K562 (cell line): ENCODE measurements at regions not wholly inside any gene's neighbourhood (a gene's known extent, or its start where the extent isn't known, plus 50 kb on each side); places are given as distances from the start of the nearest gene placed in this dataset.

ENCODE experiments used
- ATAC-seq: fragments of 200-7000 bp; cut with Tn5 transposase; 3 replicates; pipeline ENCODE4 v1.9.1; 2020; ENCODE audit warnings: moderate library complexity
- BruUV-seq: library from RNA; stranded (reverse); fragments of 400-500 nt; replicated peaks from 2 replicates; lab custom pipeline; 2021; lab: Mats Ljungman, UMichigan
- CTCF ChIA-PET: fragments of 300-600 bp; formaldehyde crosslinking; extraction: SDS; loops from one replicate; lab custom pipeline; 2021; ENCODE audit warnings: low intra/inter-chr PET ratio; lab: Yijun Ruan, JAX
- POLR2A ChIA-PET: fragments of 300-600, 350-650 bp; sonication (Branson Sonifier 250); formaldehyde crosslinking; extraction: SDS; loops from one replicate; lab custom pipeline; 2021; ENCODE audit warnings: antibody characterized with exemption, inconsistent platforms; lab: Yijun Ruan, JAX
- DNase-seq, 4 experiments: peaks; one replicate each; pipeline versions ENCODE4 v3.0.0 to v3.0.0-alpha.2; 2011 to 2018; ENCODE audit warnings: low spot score in 3 of 4, mixed read lengths in 3 of 4; ENCODE audit errors: extremely low read depth in 1 of 4
- FAIRE-seq: peaks from 2 replicates; lab custom pipeline; 2011; peaks lifted over from hg19 to GRCh38; lab: Jason Lieb, UNC
- H2AFZ ChIP-seq: 2 replicates; pipeline ENCODE4 v1.6.0; 2011; ENCODE audit warnings: low read depth, low read length, control low read depth, inconsistent platforms
- H3K27ac ChIP-seq: fragments of 200-600 bp; 3 replicates; pipeline ENCODE4 v1.8.0; 2011; ENCODE audit warnings: low read depth, mild to moderate bottlenecking, control low read depth, inconsistent platforms, low read length, moderate library complexity, mixed read lengths; ENCODE audit errors: extremely low read depth
- H3K27me3 ChIP-seq, 2 experiments: fragments of 300-600 bp in 1 of 2; 2 replicates in 1 of 2; 3 replicates in 1 of 2; pipeline versions ENCODE4 v1.6.0 to v1.8.0; 2011; ENCODE audit warnings: inconsistent platforms in 2 of 2, low read length in 2 of 2, mild to moderate bottlenecking in 1 of 2, mixed read lengths in 1 of 2, moderate library complexity in 1 of 2; ENCODE audit not compliant: control insufficient read depth in 2 of 2, insufficient read depth in 2 of 2
- H3K36me3 ChIP-seq: fragments of 300-600 bp; 3 replicates; pipeline ENCODE4 v1.8.0; 2011; ENCODE audit warnings: mild to moderate bottlenecking, low read length, inconsistent platforms; ENCODE audit not compliant: control insufficient read depth, insufficient read depth
- H3K4me1 ChIP-seq, 2 experiments: fragments of 200-600 bp in 1 of 2; replicated peaks in 1 of 2; 2 replicates in 1 of 2; 3 replicates in 1 of 2; pipeline versions ENCODE4 v1.5.1 to v1.8.0; 2011; ENCODE audit warnings: inconsistent platforms in 2 of 2, low read length in 2 of 2, mild to moderate bottlenecking in 1 of 2, mixed read lengths in 1 of 2, moderate library complexity in 1 of 2; ENCODE audit not compliant: control insufficient read depth in 2 of 2, insufficient read depth in 2 of 2
- H3K4me2 ChIP-seq: 2 replicates; pipeline ENCODE4 v1.6.1; 2011; ENCODE audit warnings: low read length, control low read depth, inconsistent platforms, mixed read lengths; ENCODE audit not compliant: insufficient read depth
- H3K4me3 ChIP-seq: fragments of 200-600 bp; sonication (generic), shearing (Covaris generic); 2 replicates; pipeline ENCODE4 v1.5.1; 2016; ENCODE audit warnings: control low read depth, inconsistent platforms
- H3K79me2 ChIP-seq: fragments of 200-600 bp; 3 replicates; pipeline ENCODE4 v1.8.0; 2011; ENCODE audit warnings: low read length, inconsistent platforms; ENCODE audit not compliant: control insufficient read depth, insufficient read depth
- H3K9ac ChIP-seq, 2 experiments: 2 replicates each; pipeline versions ENCODE4 v1.6.0 to v1.6.1; 2011; ENCODE audit warnings: low read depth in 2 of 2, low read length in 2 of 2, control low read depth in 1 of 2, inconsistent platforms in 1 of 2, mild to moderate bottlenecking in 1 of 2, mixed read lengths in 1 of 2; ENCODE audit not compliant: insufficient read depth in 1 of 2
- H3K9me1 ChIP-seq: one replicate; pipeline ENCODE4 v1.6.0; 2011; ENCODE audit warnings: inconsistent platforms, mild to moderate bottlenecking, low read length, moderate library complexity; ENCODE audit not compliant: control insufficient read depth, insufficient read depth
- H3K9me3 ChIP-seq: replicated peaks from 2 replicates; pipeline ENCODE4 v1.5.1; 2011; ENCODE audit warnings: low read depth, low read length, inconsistent platforms; ENCODE audit not compliant: control insufficient read depth, insufficient read depth
- H4K20me1 ChIP-seq: replicated peaks from 2 replicates; pipeline ENCODE4 v1.6.1; 2011; ENCODE audit warnings: low read length, inconsistent platforms, mixed read lengths; ENCODE audit not compliant: control insufficient read depth, insufficient read depth
- CREM ChIP-seq: IDR thresholded peaks from 2 replicates; pipeline ENCODE4 v1.6.1; 2014; ENCODE audit warnings: antibody characterized with exemption, low read depth
- ILK ChIP-seq: fragments of 450-650 bp; IDR thresholded peaks from 2 replicates; pipeline ENCODE4 v1.6.1; 2016; ENCODE audit warnings: missing genetic modification characterization, low read depth, mild to moderate bottlenecking, missing compliant biosample characterization, moderate library complexity, borderline replicate concordance
- KLF16 ChIP-seq: IDR thresholded peaks from 2 replicates; pipeline ENCODE4 v1.6.1; 2016; ENCODE audit warnings: antibody characterized with exemption
- LCOR ChIP-seq: sonication (generic); formaldehyde crosslinking; IDR thresholded peaks from 2 replicates; pipeline ENCODE4 v1.8.0; 2022; ENCODE audit warnings: mild to moderate bottlenecking, missing genetic modification reagents
- MIER1 ChIP-seq: fragments of 450-650 bp; IDR thresholded peaks from 2 replicates; pipeline ENCODE4 v1.6.1; 2016; ENCODE audit warnings: antibody characterized with exemption, mild to moderate bottlenecking, low read depth
- NR2C2 ChIP-seq, 2 experiments: fragments of 200-800 bp in 1 of 2; sonication (Bioruptor generic) in 1 of 2; sonication (generic) in 1 of 2; formaldehyde crosslinking in 1 of 2; IDR thresholded peaks; 2 replicates each; pipeline versions ENCODE4 v1.6.1 to v1.8.0; 2016 to 2022; ENCODE audit warnings: mild to moderate bottlenecking in 1 of 2, missing compliant biosample characterization in 1 of 2, missing genetic modification characterization in 1 of 2, missing genetic modification reagents in 1 of 2
- PHB ChIP-seq: fragments of 250-450 bp; sonication (Bioruptor Pico); IDR thresholded peaks from 2 replicates; pipeline ENCODE4 v1.5.0; 2021
- POLR2G ChIP-seq: fragments of 200-400 bp; formaldehyde crosslinking; IDR thresholded peaks from 2 replicates; pipeline ENCODE4 v1.6.1; 2017; ENCODE audit warnings: low read depth, mild to moderate bottlenecking, antibody characterized with exemption, low read length, moderate library complexity
- PURB ChIP-seq: sonication (generic); formaldehyde crosslinking; IDR thresholded peaks from 2 replicates; pipeline ENCODE4 v1.9.0; 2021; ENCODE audit warnings: low read depth, mild to moderate bottlenecking, missing genetic modification reagents
- SLC30A9 ChIP-seq: fragments of 250-450 bp; sonication (Bioruptor Pico); IDR thresholded peaks from 2 replicates; pipeline ENCODE4 v1.8.0; 2022; ENCODE audit warnings: mild to moderate bottlenecking, moderate library complexity
- TCFL5 ChIP-seq: fragments of 250-450 bp; sonication (Bioruptor Pico); conservative IDR thresholded peaks from 2 replicates; pipeline ENCODE4 v1.6.1; 2021; ENCODE audit warnings: mild to moderate bottlenecking, moderate library complexity, matching md5 sums
- ZNF589 ChIP-seq: fragments of 200-800 bp; sonication (Bioruptor generic); IDR thresholded peaks from 2 replicates; pipeline ENCODE4 v1.6.1; 2016; ENCODE audit warnings: low read depth, missing genetic modification characterization, missing compliant biosample characterization
- WGBS: fragments of 100-300 bp; shearing (Covaris generic); methylation state at CpG from one replicate; pipeline ENCODE4 v1.1.6; 2016; ENCODE audit warnings: low coverage, mixed read lengths; ENCODE audit not compliant: insufficient coverage; ENCODE audit errors: missing lambda C conversion rate; 5-methylcytosine and 5-hydroxymethylcytosine counted together
- in situ Hi-C: fragments of 300-500 bp; cut with MboI; formaldehyde crosslinking; loops from 4 replicates; pipeline ENCODE4 v1.15.0; 2018; ENCODE audit warnings: inconsistent platforms, mixed read lengths
- intact Hi-C: fragments of 100-400 bp; cut with micrococcal nuclease; formaldehyde crosslinking; loops from 2 replicates; pipeline ENCODE4 v1.14.2; 2022
- TF ChIP-seq, protein P1 (sequence below): sonication (generic); formaldehyde crosslinking; IDR thresholded peaks from 2 replicates; pipeline ENCODE4 v1.5.0; 2020; ENCODE audit warnings: missing genetic modification reagents
- TF ChIP-seq, protein P2 (sequence below), 2 experiments: fragments of 450-650 bp in 1 of 2; sonication (generic) in 1 of 2; formaldehyde crosslinking; conservative IDR thresholded peaks; 2 replicates each; pipeline versions ENCODE4 v1.4.0 to v1.8.1; 2020 to 2022; ENCODE audit warnings: mild to moderate bottlenecking in 1 of 2, missing genetic modification reagents in 1 of 2

DNA sequence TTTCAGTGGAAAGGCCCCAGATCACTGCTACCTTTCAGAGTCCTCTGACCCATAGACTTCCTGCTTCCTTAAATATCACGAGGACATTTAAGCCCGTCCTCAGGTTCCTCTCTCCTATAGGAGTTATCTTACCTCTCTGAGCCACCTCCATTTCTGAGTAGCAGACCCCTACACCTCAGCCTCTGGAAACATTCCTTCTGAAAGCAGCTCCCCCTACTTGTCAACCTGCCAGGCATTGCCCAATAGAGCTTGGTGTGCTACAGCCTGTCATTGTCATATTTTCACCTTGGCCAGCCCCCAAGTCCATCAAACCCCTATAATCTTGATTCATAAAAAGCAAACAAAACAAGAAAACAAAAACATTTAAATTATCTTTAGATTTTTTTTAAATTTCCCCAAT, 717.9 kb upstream of the SLC8A1 start (continued):
- no peak for TF ChIP-seq SLC30A9 (CRISPR knock-in tag)
- no peak for TF ChIP-seq CREM
- TF ChIP-seq MIER1 = no peak
- no peak for TF ChIP-seq KLF16
- no peak for TF ChIP-seq POLR2G
- TF ChIP-seq PURB (CRISPR knock-in tag) = no peak
- TF ChIP-seq ZNF589 (CRISPR knock-in tag) = no peak
- no peak for TF ChIP-seq NR2C2 (CRISPR knock-in tag; IDR thresholded peaks at IDR 0.05)
- TF ChIP-seq NR2C2 (tag; IDR thresholded peaks at IDR 0.05) = no peak
- TF ChIP-seq PHB (CRISPR knock-in tag) = no peak
- TF ChIP-seq LCOR (CRISPR knock-in tag) = no peak

DNA sequence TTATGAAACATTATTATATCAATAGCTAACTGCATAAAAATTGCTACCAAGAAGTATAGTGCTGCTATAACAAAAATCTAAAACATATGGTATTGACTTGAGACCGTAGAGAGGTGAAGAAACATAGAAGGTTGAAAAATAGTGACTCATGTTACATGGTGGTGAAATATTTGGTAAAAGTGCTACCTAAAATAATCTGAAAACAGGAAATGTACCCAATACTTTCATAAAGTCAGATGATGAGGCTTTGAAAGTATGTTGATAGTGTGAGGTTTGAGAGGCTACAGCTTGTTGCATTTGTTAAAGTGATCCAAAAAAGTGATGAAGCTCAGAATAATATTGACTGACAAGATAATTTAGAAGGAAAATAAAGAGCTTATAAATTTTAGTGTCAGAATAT, 718.7 kb upstream of the SLC8A1 start:
- no peaks in the 10 kb centered on the region for H3K36me3 ChIP-seq
- in situ Hi-C loops = no loop called here
- no peaks in the 10 kb centered on the region for H3K79me2 ChIP-seq
- H3K4me1 ChIP-seq = no peaks in the 10 kb centered on the region
- FAIRE-seq (no peak), ATAC-seq (no peak), DNase-seq (no peak)
- no peaks in the 10 kb centered on the region for H3K27me3 ChIP-seq
- 0% methylated on average over 1 of the region's 1 CpG for WGBS
- no peak overlapping the region for H2AFZ ChIP-seq
- H3K9me3 ChIP-seq = no peaks in the 10 kb centered on the region
- POLR2A ChIA-PET = no interaction called here
- H3K9me1 ChIP-seq = no peaks in the 10 kb centered on the region
- TF ChIP-seq, protein P1, sequence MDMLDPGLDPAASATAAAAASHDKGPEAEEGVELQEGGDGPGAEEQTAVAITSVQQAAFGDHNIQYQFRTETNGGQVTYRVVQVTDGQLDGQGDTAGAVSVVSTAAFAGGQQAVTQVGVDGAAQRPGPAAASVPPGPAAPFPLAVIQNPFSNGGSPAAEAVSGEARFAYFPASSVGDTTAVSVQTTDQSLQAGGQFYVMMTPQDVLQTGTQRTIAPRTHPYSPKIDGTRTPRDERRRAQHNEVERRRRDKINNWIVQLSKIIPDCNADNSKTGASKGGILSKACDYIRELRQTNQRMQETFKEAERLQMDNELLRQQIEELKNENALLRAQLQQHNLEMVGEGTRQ = no peak
- TF ChIP-seq TCFL5 = no peak
- TF ChIP-seq ILK (tag) = no peak
- TF ChIP-seq, protein P2, sequence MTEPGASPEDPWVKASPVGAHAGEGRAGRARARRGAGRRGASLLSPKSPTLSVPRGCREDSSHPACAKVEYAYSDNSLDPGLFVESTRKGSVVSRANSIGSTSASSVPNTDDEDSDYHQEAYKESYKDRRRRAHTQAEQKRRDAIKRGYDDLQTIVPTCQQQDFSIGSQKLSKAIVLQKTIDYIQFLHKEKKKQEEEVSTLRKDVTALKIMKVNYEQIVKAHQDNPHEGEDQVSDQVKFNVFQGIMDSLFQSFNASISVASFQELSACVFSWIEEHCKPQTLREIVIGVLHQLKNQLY (CRISPR knock-in tag; conservative IDR thresholded peaks at IDR 0.05) = no peak
- H3K9ac ChIP-seq = no peak overlapping the region
- intact Hi-C loops = no loop called here
- H3K4me2 ChIP-seq = no peak overlapping the region
- no TSS peak for BruUV-seq
- no peaks in the 10 kb centered on the region for H4K20me1 ChIP-seq
- no peak overlapping the region for H3K4me3 ChIP-seq
- CTCF ChIA-PET = no interaction called here
- no peak overlapping the region for H3K27ac ChIP-seq
